Loucy (cell line): ENCODE measurements at regions not wholly inside any gene's neighbourhood (a gene's known extent, or its start where the extent isn't known, plus 50 kb on each side); places are given as distances from the start of the nearest gene placed in this dataset.

ENCODE experiments used
- H2AFZ ChIP-seq: fragments of 200-600 bp; sonication (generic); 2 replicates; pipeline ENCODE4 v1.6.0; 2016; ENCODE audit warnings: antibody characterized with exemption, mild to moderate bottlenecking, low read length, moderate library complexity
- H3F3A ChIP-seq: fragments of 200-600 bp; 2 replicates; pipeline ENCODE4 v1.6.0; 2016; ENCODE audit warnings: antibody characterized with exemption, low read depth, mild to moderate bottlenecking
- H3K27me3 ChIP-seq: fragments of 200-600 bp; sonication (generic); 2 replicates; pipeline ENCODE4 v1.6.1; 2014; ENCODE audit warnings: low read length, mild to moderate bottlenecking; ENCODE audit not compliant: insufficient read depth, poor library complexity, severe bottlenecking
- H3K36me3 ChIP-seq: fragments of 200-600 bp; sonication (generic); 2 replicates; pipeline ENCODE4 v1.6.1; 2016; ENCODE audit warnings: low read length; ENCODE audit not compliant: insufficient read depth
- H3K4me1 ChIP-seq: fragments of 200-600 bp; sonication (generic); 2 replicates; pipeline ENCODE4 v1.5.1; 2014; ENCODE audit warnings: low read length, mild to moderate bottlenecking; ENCODE audit not compliant: insufficient read depth, poor library complexity, severe bottlenecking
- H3K4me2 ChIP-seq: fragments of 200-600 bp; sonication (generic); 2 replicates; pipeline ENCODE4 v1.6.0; 2014; ENCODE audit warnings: antibody characterized with exemption, low read length, low read depth, mild to moderate bottlenecking; ENCODE audit not compliant: poor library complexity, severe bottlenecking
- H3K4me3 ChIP-seq: fragments of 200-600 bp; sonication (generic); 2 replicates; pipeline ENCODE4 v1.5.1; 2014; ENCODE audit warnings: low read length, mild to moderate bottlenecking, mixed read lengths; ENCODE audit not compliant: poor library complexity, severe bottlenecking
- H3K79me2 ChIP-seq: fragments of 200-600 bp; sonication (generic); 2 replicates; pipeline ENCODE4 v1.6.1; 2014; ENCODE audit warnings: low read length; ENCODE audit not compliant: insufficient read depth
- H3K9ac ChIP-seq: fragments of 200-600 bp; sonication (generic); 2 replicates; pipeline ENCODE4 v1.6.0; 2014; ENCODE audit warnings: mild to moderate bottlenecking, low read depth, low read length, moderate library complexity; ENCODE audit not compliant: poor library complexity, severe bottlenecking
- H3K9me2 ChIP-seq: fragments of 200-600 bp; sonication (generic); replicated peaks from 2 replicates; pipeline ENCODE4 v1.6.1; 2016; ENCODE audit warnings: low read depth, low read length, mixed read lengths
- H3K9me3 ChIP-seq: fragments of 200-600 bp; sonication (generic); 2 replicates; pipeline ENCODE4 v1.6.1; 2014; ENCODE audit warnings: mild to moderate bottlenecking, antibody characterized with exemption, low read length, low read depth; ENCODE audit not compliant: insufficient read depth
- H4K20me1 ChIP-seq: fragments of 200-600 bp; sonication (generic); 2 replicates; pipeline ENCODE4 v1.6.0; 2014; ENCODE audit warnings: antibody characterized with exemption, low read length, mild to moderate bottlenecking; ENCODE audit not compliant: insufficient read depth, poor library complexity, severe bottlenecking
- EZH2phosphoT487 ChIP-seq: fragments of 200-600 bp; IDR thresholded peaks from 2 replicates; pipeline ENCODE4 v1.6.1; 2018; ENCODE audit warnings: antibody characterized with exemption, mild to moderate bottlenecking, moderate library complexity, borderline replicate concordance
- TF ChIP-seq, protein P1 (sequence below): fragments of 200-600 bp; sonication (generic); conservative IDR thresholded peaks from 2 replicates; pipeline ENCODE4 v1.5.1; 2014; ENCODE audit warnings: mild to moderate bottlenecking, antibody characterized with exemption, low read length

DNA sequence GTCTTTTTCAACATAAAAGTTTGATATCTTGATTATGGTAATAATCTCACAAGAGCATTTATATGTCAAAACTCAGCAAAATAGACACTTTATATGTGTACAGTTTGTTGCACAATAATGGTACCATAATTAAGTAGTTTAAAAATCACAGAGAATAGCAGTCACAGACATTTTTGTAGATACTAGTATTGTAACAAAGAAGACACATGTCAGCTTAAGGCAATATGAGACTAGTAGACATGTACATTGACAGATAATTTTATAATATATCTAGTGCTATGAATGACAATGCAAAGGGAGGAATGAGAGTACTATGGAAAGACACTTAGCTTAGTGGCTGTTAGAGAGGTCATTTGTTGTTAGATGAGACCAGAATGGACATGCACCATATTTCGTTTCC lies 1490.6 kb upstream of the CDH6 start:
- TF ChIP-seq, protein P1, sequence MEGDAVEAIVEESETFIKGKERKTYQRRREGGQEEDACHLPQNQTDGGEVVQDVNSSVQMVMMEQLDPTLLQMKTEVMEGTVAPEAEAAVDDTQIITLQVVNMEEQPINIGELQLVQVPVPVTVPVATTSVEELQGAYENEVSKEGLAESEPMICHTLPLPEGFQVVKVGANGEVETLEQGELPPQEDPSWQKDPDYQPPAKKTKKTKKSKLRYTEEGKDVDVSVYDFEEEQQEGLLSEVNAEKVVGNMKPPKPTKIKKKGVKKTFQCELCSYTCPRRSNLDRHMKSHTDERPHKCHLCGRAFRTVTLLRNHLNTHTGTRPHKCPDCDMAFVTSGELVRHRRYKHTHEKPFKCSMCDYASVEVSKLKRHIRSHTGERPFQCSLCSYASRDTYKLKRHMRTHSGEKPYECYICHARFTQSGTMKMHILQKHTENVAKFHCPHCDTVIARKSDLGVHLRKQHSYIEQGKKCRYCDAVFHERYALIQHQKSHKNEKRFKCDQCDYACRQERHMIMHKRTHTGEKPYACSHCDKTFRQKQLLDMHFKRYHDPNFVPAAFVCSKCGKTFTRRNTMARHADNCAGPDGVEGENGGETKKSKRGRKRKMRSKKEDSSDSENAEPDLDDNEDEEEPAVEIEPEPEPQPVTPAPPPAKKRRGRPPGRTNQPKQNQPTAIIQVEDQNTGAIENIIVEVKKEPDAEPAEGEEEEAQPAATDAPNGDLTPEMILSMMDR: no peak
- TF ChIP-seq EZH2phosphoT487: no peak
- H3K9me2 ChIP-seq: no peaks in the 10 kb centered on the region
- H3K4me2 ChIP-seq: no peak overlapping the region
- H3K36me3 ChIP-seq: no peaks in the 10 kb centered on the region
- H3K9me3 ChIP-seq: no peaks in the 10 kb centered on the region
- H3K4me1 ChIP-seq: no peaks in the 10 kb centered on the region
- H3K27me3 ChIP-seq: no peaks in the 10 kb centered on the region
- no peak overlapping the region for H3K9ac ChIP-seq
- H3F3A ChIP-seq: no peaks in the 10 kb centered on the region
- no peak overlapping the region for H2AFZ ChIP-seq
- H4K20me1 ChIP-seq: no peaks in the 10 kb centered on the region
- H3K79me2 ChIP-seq: no peaks in the 10 kb centered on the region
- no peak overlapping the region for H3K4me3 ChIP-seq

GRCh38 chr5:29701600-29701999 lies 1491.9 kb upstream of the CDH6 start:
- no peak overlapping the region for H3K9ac ChIP-seq
- no peaks in the 10 kb centered on the region for H3K9me2 ChIP-seq
- no peaks in the 10 kb centered on the region for H4K20me1 ChIP-seq
- no peaks in the 10 kb centered on the region for H3K79me2 ChIP-seq
- no peaks in the 10 kb centered on the region for H3K27me3 ChIP-seq
- no peaks in the 10 kb centered on the region for H3F3A ChIP-seq
- no peak for TF ChIP-seq EZH2phosphoT487
- TF ChIP-seq, protein P1: no peak
- no peak overlapping the region for H3K4me3 ChIP-seq
- H3K4me2 ChIP-seq: no peak overlapping the region
- no peaks in the 10 kb centered on the region for H3K9me3 ChIP-seq
- H3K36me3 ChIP-seq: no peaks in the 10 kb centered on the region
- H3K4me1 ChIP-seq: no peaks in the 10 kb centered on the region
- no peak overlapping the region for H2AFZ ChIP-seq

DNA sequence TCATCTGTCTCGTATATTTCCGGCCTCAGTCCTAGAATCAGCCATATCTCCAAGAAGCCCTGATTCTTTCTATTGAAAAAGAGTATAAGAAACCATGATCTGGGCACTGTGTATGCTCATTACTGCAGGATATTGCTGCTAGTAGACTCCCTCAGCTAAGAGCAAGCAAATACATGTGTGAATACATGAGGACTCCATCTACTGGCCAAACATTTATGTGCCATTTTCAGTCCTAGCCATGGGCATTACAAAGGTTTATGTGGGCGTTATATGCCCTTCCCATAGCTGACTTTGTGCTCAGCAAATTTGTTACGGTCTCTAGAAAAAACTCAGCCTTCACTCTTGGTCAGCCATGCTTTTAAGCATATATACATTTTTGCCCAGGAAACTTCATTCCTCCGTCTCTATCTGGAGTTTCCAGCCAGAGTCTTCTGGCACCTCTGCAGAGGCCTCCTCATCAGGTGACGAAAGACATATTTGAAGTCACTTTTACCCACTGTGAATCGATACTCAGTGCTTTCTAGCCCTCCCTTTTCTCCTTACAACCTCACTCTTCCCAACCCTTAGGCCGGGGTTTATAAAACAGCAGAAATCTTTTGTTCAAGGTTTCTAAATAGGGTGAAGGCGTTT lies 1495.6 kb upstream of the CDH6 start:
- no peak for TF ChIP-seq EZH2phosphoT487
- TF ChIP-seq, protein P1: peak; percentile 45
- Histone ChIP-seq H3K4me3 (no peak overlapping the region), H4K20me1 (no peaks in the 10 kb centered on the region), H3K4me1 (no peaks in the 10 kb centered on the region), H3K9me3 (no peaks in the 10 kb centered on the region), H3K27me3 (no peaks in the 10 kb centered on the region), H3K9ac (no peak overlapping the region), H3F3A (no peaks in the 10 kb centered on the region), H3K4me2 (no peak overlapping the region), H2AFZ (no peak overlapping the region), H3K79me2 (no peaks in the 10 kb centered on the region), H3K9me2 (no peaks in the 10 kb centered on the region), H3K36me3 (no peaks in the 10 kb centered on the region)
